K562 (cell line): ENCODE measurements at regions not wholly inside any gene's neighbourhood (a gene's known extent, or its start where the extent isn't known, plus 50 kb on each side); places are given as distances from the start of the nearest gene placed in this dataset.

ENCODE experiments used
- ATAC-seq: fragments of 200-7000 bp; cut with Tn5 transposase; 3 replicates; pipeline ENCODE4 v1.9.1; 2020; ENCODE audit warnings: moderate library complexity
- BruUV-seq: library from RNA; stranded (reverse); fragments of 400-500 nt; replicated peaks from 2 replicates; lab custom pipeline; 2021; lab: Mats Ljungman, UMichigan
- CTCF ChIA-PET: fragments of 300-600 bp; formaldehyde crosslinking; extraction: SDS; loops from one replicate; lab custom pipeline; 2021; ENCODE audit warnings: low intra/inter-chr PET ratio; lab: Yijun Ruan, JAX
- POLR2A ChIA-PET: fragments of 300-600, 350-650 bp; sonication (Branson Sonifier 250); formaldehyde crosslinking; extraction: SDS; loops from one replicate; lab custom pipeline; 2021; ENCODE audit warnings: antibody characterized with exemption, inconsistent platforms; lab: Yijun Ruan, JAX
- DNase-seq, 4 experiments: peaks; one replicate each; pipeline versions ENCODE4 v3.0.0 to v3.0.0-alpha.2; 2011 to 2018; ENCODE audit warnings: low spot score in 3 of 4, mixed read lengths in 3 of 4; ENCODE audit errors: extremely low read depth in 1 of 4
- FAIRE-seq: peaks from 2 replicates; lab custom pipeline; 2011; peaks lifted over from hg19 to GRCh38; lab: Jason Lieb, UNC
- H2AFZ ChIP-seq: 2 replicates; pipeline ENCODE4 v1.6.0; 2011; ENCODE audit warnings: low read depth, low read length, control low read depth, inconsistent platforms
- H3K27ac ChIP-seq: fragments of 200-600 bp; 3 replicates; pipeline ENCODE4 v1.8.0; 2011; ENCODE audit warnings: low read depth, mild to moderate bottlenecking, control low read depth, inconsistent platforms, low read length, moderate library complexity, mixed read lengths; ENCODE audit errors: extremely low read depth
- H3K27me3 ChIP-seq, 2 experiments: fragments of 300-600 bp in 1 of 2; 2 replicates in 1 of 2; 3 replicates in 1 of 2; pipeline versions ENCODE4 v1.6.0 to v1.8.0; 2011; ENCODE audit warnings: inconsistent platforms in 2 of 2, low read length in 2 of 2, mild to moderate bottlenecking in 1 of 2, mixed read lengths in 1 of 2, moderate library complexity in 1 of 2; ENCODE audit not compliant: control insufficient read depth in 2 of 2, insufficient read depth in 2 of 2
- H3K36me3 ChIP-seq: fragments of 300-600 bp; 3 replicates; pipeline ENCODE4 v1.8.0; 2011; ENCODE audit warnings: mild to moderate bottlenecking, low read length, inconsistent platforms; ENCODE audit not compliant: control insufficient read depth, insufficient read depth
- H3K4me1 ChIP-seq, 2 experiments: fragments of 200-600 bp in 1 of 2; replicated peaks in 1 of 2; 2 replicates in 1 of 2; 3 replicates in 1 of 2; pipeline versions ENCODE4 v1.5.1 to v1.8.0; 2011; ENCODE audit warnings: inconsistent platforms in 2 of 2, low read length in 2 of 2, mild to moderate bottlenecking in 1 of 2, mixed read lengths in 1 of 2, moderate library complexity in 1 of 2; ENCODE audit not compliant: control insufficient read depth in 2 of 2, insufficient read depth in 2 of 2
- H3K4me2 ChIP-seq: 2 replicates; pipeline ENCODE4 v1.6.1; 2011; ENCODE audit warnings: low read length, control low read depth, inconsistent platforms, mixed read lengths; ENCODE audit not compliant: insufficient read depth
- H3K4me3 ChIP-seq: fragments of 200-600 bp; sonication (generic), shearing (Covaris generic); 2 replicates; pipeline ENCODE4 v1.5.1; 2016; ENCODE audit warnings: control low read depth, inconsistent platforms
- H3K79me2 ChIP-seq: fragments of 200-600 bp; 3 replicates; pipeline ENCODE4 v1.8.0; 2011; ENCODE audit warnings: low read length, inconsistent platforms; ENCODE audit not compliant: control insufficient read depth, insufficient read depth
- H3K9ac ChIP-seq, 2 experiments: 2 replicates each; pipeline versions ENCODE4 v1.6.0 to v1.6.1; 2011; ENCODE audit warnings: low read depth in 2 of 2, low read length in 2 of 2, control low read depth in 1 of 2, inconsistent platforms in 1 of 2, mild to moderate bottlenecking in 1 of 2, mixed read lengths in 1 of 2; ENCODE audit not compliant: insufficient read depth in 1 of 2
- H3K9me1 ChIP-seq: one replicate; pipeline ENCODE4 v1.6.0; 2011; ENCODE audit warnings: inconsistent platforms, mild to moderate bottlenecking, low read length, moderate library complexity; ENCODE audit not compliant: control insufficient read depth, insufficient read depth
- H3K9me3 ChIP-seq: replicated peaks from 2 replicates; pipeline ENCODE4 v1.5.1; 2011; ENCODE audit warnings: low read depth, low read length, inconsistent platforms; ENCODE audit not compliant: control insufficient read depth, insufficient read depth
- H4K20me1 ChIP-seq: replicated peaks from 2 replicates; pipeline ENCODE4 v1.6.1; 2011; ENCODE audit warnings: low read length, inconsistent platforms, mixed read lengths; ENCODE audit not compliant: control insufficient read depth, insufficient read depth
- HDAC3 ChIP-seq: fragments of 450-650 bp; IDR thresholded peaks from 2 replicates; pipeline ENCODE4 v1.6.1; 2018; ENCODE audit warnings: borderline replicate concordance, mild to moderate bottlenecking, moderate library complexity; ENCODE audit not compliant: partially characterized antibody
- HSF4 ChIP-seq: fragments of 250-450 bp; sonication (Bioruptor Pico); IDR thresholded peaks from 2 replicates; pipeline ENCODE4 v2.1.2; 2022; ENCODE audit warnings: mild to moderate bottlenecking, moderate library complexity, borderline replicate concordance
- ILK ChIP-seq: fragments of 450-650 bp; IDR thresholded peaks from 2 replicates; pipeline ENCODE4 v1.6.1; 2016; ENCODE audit warnings: missing genetic modification characterization, low read depth, mild to moderate bottlenecking, missing compliant biosample characterization, moderate library complexity, borderline replicate concordance
- NFRKB ChIP-seq: fragments of 450-650 bp; IDR thresholded peaks from 2 replicates; pipeline ENCODE4 v1.6.1; 2016; ENCODE audit warnings: low read depth
- POLR2G ChIP-seq: fragments of 200-400 bp; formaldehyde crosslinking; IDR thresholded peaks from 2 replicates; pipeline ENCODE4 v1.6.1; 2017; ENCODE audit warnings: low read depth, mild to moderate bottlenecking, antibody characterized with exemption, low read length, moderate library complexity
- SRSF1 ChIP-seq: fragments of 200-400 bp; formaldehyde crosslinking; IDR thresholded peaks from 2 replicates; pipeline ENCODE4 v1.6.1; 2017; ENCODE audit warnings: mild to moderate bottlenecking, low read depth, low read length, moderate library complexity
- ZEB2 ChIP-seq: fragments of 450-650 bp; IDR thresholded peaks from 2 replicates; pipeline ENCODE4 v1.6.1; 2016
- ZNF121 ChIP-seq: sonication (generic); formaldehyde crosslinking; conservative IDR thresholded peaks from 2 replicates; pipeline ENCODE4 v1.8.0; 2022; ENCODE audit warnings: missing genetic modification reagents
- ZNF232 ChIP-seq: sonication (generic); formaldehyde crosslinking; IDR thresholded peaks from 2 replicates; pipeline ENCODE4 v1.8.0; 2022; ENCODE audit warnings: mild to moderate bottlenecking, missing genetic modification reagents
- ZNF41 ChIP-seq: fragments of 250-450 bp; sonication (Bioruptor Pico); conservative IDR thresholded peaks from 2 replicates; pipeline ENCODE4 v1.4.0; 2020; ENCODE audit warnings: mild to moderate bottlenecking
- ZNF584 ChIP-seq: fragments of 200-800 bp; sonication (Bioruptor generic); IDR thresholded peaks from 2 replicates; pipeline ENCODE4 v1.6.1; 2016; ENCODE audit warnings: low read depth, mild to moderate bottlenecking, missing genetic modification characterization, missing compliant biosample characterization
- ZNF668 ChIP-seq: fragments of 250-450 bp; sonication (Bioruptor Pico); IDR thresholded peaks from 2 replicates; pipeline ENCODE4 v1.8.0; 2022; ENCODE audit warnings: mild to moderate bottlenecking, inconsistent platforms
- WGBS: fragments of 100-300 bp; shearing (Covaris generic); methylation state at CpG from one replicate; pipeline ENCODE4 v1.1.6; 2016; ENCODE audit warnings: low coverage, mixed read lengths; ENCODE audit not compliant: insufficient coverage; ENCODE audit errors: missing lambda C conversion rate; 5-methylcytosine and 5-hydroxymethylcytosine counted together
- in situ Hi-C: fragments of 300-500 bp; cut with MboI; formaldehyde crosslinking; loops from 4 replicates; pipeline ENCODE4 v1.15.0; 2018; ENCODE audit warnings: inconsistent platforms, mixed read lengths
- intact Hi-C: fragments of 100-400 bp; cut with micrococcal nuclease; formaldehyde crosslinking; loops from 2 replicates; pipeline ENCODE4 v1.14.2; 2022
- TF ChIP-seq, protein P1 (sequence below): sonication (generic); formaldehyde crosslinking; IDR thresholded peaks from 2 replicates; pipeline ENCODE4 v1.9.0; 2022; ENCODE audit warnings: mild to moderate bottlenecking, missing genetic modification reagents
- TF ChIP-seq, protein P2 (sequence below): IDR thresholded peaks from 2 replicates; pipeline ENCODE4 v1.6.1; 2011; ENCODE audit not compliant: insufficient read length; ENCODE audit errors: extremely low read depth
- TF ChIP-seq, protein P3 (sequence below): sonication (generic); formaldehyde crosslinking; IDR thresholded peaks from 2 replicates; pipeline ENCODE4 v1.8.1; 2023; ENCODE audit warnings: missing genetic modification reagents, mild to moderate bottlenecking, borderline replicate concordance
- TF ChIP-seq, protein P4 (sequence below): fragments of 450-650 bp; formaldehyde crosslinking; IDR thresholded peaks from 2 replicates; pipeline ENCODE4 v1.4.0; 2020; ENCODE audit warnings: mild to moderate bottlenecking, moderate library complexity

DNA sequence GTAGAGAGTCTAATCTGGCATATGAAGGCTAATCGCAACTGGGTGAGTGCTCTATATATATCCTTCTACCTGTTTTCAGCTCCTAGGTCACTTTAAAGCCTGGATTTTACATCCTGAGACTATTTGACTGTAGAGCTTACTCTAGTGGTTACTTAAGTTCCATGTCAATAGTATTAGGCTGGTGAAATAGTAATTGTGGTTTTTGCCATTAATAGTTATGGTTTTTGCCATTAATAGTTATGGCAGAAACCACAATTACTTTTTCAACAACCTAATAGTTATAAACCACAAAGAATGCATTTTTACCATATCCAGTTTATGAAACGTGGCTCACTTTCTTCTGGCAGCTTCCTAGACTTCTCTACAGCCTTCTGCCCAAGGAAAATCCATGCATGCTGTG, 263.1 kb upstream of the KIAA1217 start (continued):
- TF ChIP-seq, protein P1, sequence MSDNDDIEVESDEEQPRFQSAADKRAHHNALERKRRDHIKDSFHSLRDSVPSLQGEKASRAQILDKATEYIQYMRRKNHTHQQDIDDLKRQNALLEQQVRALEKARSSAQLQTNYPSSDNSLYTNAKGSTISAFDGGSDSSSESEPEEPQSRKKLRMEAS, result no peak
- no peak for TF ChIP-seq ZNF232 (CRISPR knock-in tag)
- TF ChIP-seq, protein P2, sequence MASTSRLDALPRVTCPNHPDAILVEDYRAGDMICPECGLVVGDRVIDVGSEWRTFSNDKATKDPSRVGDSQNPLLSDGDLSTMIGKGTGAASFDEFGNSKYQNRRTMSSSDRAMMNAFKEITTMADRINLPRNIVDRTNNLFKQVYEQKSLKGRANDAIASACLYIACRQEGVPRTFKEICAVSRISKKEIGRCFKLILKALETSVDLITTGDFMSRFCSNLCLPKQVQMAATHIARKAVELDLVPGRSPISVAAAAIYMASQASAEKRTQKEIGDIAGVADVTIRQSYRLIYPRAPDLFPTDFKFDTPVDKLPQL, result no peak
- TF ChIP-seq, all 486 proteins: peak for 0

DNA sequence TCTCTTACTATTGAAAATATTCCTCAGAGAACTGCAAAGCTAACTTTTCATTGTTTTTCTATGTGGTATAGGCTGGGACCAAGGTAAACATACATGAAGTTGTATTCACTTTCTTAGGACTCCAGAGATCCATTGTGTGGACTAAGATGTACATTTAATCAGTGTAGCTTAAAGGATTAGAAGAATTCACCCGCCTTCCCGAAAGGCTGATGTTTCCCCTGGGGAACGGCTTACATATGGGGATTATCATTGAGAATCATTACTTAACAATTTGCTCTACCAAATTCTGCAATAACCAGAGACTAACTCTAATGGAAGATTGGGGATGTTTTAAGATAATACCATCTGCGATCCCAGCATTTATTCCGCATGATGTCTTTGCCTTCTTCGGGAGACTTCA, 257.1 kb upstream of the KIAA1217 start:
- no peak for ATAC-seq
- TF ChIP-seq HSF4, result no peak
- no peak for TF ChIP-seq ZNF121
- TF ChIP-seq HDAC3, result no peak
- TF ChIP-seq NFRKB, result no peak
- no peak for TF ChIP-seq ZNF668 (CRISPR knock-in tag)
- TF ChIP-seq ZNF41, result no peak
- TF ChIP-seq, protein P3, sequence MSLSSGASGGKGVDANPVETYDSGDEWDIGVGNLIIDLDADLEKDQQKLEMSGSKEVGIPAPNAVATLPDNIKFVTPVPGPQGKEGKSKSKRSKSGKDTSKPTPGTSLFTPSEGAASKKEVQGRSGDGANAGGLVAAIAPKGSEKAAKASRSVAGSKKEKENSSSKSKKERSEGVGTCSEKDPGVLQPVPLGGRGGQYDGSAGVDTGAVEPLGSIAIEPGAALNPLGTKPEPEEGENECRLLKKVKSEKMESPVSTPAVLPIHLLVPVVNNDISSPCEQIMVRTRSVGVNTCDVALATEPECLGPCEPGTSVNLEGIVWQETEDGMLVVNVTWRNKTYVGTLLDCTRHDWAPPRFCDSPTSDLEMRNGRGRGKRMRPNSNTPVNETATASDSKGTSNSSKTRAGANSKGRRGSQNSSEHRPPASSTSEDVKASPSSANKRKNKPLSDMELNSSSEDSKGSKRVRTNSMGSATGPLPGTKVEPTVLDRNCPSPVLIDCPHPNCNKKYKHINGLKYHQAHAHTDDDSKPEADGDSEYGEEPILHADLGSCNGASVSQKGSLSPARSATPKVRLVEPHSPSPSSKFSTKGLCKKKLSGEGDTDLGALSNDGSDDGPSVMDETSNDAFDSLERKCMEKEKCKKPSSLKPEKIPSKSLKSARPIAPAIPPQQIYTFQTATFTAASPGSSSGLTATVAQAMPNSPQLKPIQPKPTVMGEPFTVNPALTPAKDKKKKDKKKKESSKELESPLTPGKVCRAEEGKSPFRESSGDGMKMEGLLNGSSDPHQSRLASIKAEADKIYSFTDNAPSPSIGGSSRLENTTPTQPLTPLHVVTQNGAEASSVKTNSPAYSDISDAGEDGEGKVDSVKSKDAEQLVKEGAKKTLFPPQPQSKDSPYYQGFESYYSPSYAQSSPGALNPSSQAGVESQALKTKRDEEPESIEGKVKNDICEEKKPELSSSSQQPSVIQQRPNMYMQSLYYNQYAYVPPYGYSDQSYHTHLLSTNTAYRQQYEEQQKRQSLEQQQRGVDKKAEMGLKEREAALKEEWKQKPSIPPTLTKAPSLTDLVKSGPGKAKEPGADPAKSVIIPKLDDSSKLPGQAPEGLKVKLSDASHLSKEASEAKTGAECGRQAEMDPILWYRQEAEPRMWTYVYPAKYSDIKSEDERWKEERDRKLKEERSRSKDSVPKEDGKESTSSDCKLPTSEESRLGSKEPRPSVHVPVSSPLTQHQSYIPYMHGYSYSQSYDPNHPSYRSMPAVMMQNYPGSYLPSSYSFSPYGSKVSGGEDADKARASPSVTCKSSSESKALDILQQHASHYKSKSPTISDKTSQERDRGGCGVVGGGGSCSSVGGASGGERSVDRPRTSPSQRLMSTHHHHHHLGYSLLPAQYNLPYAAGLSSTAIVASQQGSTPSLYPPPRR (CRISPR knock-in tag), result no peak
- TF ChIP-seq ILK (tag), result no peak
- no peak for TF ChIP-seq ZEB2
- no peak for TF ChIP-seq SRSF1
- no peak for TF ChIP-seq ZNF584 (CRISPR knock-in tag)
- TF ChIP-seq, protein P4, sequence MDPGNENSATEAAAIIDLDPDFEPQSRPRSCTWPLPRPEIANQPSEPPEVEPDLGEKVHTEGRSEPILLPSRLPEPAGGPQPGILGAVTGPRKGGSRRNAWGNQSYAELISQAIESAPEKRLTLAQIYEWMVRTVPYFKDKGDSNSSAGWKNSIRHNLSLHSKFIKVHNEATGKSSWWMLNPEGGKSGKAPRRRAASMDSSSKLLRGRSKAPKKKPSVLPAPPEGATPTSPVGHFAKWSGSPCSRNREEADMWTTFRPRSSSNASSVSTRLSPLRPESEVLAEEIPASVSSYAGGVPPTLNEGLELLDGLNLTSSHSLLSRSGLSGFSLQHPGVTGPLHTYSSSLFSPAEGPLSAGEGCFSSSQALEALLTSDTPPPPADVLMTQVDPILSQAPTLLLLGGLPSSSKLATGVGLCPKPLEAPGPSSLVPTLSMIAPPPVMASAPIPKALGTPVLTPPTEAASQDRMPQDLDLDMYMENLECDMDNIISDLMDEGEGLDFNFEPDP (CRISPR knock-in tag), result no peak
- no peak for TF ChIP-seq POLR2G
- no TSS peak for BruUV-seq
- Histone ChIP-seq H2AFZ (no peak overlapping the region), H3K4me2 (no peak overlapping the region), H3K79me2 (no peaks in the 10 kb centered on the region), H3K9me3 (peaks cover 2% of the 10 kb centered on the region; the same call in 1 of the 2 replicates), H3K4me1 (no peaks in the 10 kb centered on the region), H3K36me3 (no peaks in the 10 kb centered on the region), H3K9ac (no peak overlapping the region), H3K9me1 (no peaks in the 10 kb centered on the region), H3K4me3 (no peak overlapping the region), H4K20me1 (no peaks in the 10 kb centered on the region), H3K27me3 (no peaks in the 10 kb centered on the region), H3K27ac (no peak overlapping the region)
- 2% methylated on average over 6 of the region's 6 CpGs for WGBS
- no peak for FAIRE-seq
- ChIA-PET POLR2A (no interaction called here), CTCF (no interaction called here)
- no peak for DNase-seq
- in situ Hi-C loops (no loop called here), intact Hi-C loops (no loop called here)
